ENCODE measurements at regions not wholly inside any gene's neighbourhood (a gene's known extent, or its start where the extent isn't known, plus 50 kb on each side); places are given as distances from the start of the nearest gene placed in this dataset.

DNA sequence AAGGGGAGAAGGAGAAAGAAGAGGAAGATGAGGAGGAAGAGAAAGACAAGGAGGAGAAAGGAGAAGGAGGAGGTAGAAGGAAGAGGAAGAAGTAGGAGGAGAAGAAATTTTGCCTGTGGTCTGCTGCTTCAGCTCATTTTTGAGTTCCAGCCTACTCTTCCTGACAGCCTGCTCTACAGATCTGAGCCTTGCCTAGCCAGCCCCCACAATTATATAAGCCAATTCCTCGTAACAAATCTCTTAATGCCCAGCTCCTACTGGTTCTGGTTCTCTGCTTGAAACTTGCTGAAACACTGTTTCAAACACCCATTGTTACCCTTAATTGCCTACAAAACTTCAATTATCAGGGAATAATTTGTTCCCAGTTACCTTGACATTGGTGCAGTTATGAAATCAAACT, 1014.2 kb upstream of the CELF4 start:
- TF ChIP-seq, protein P1, sequence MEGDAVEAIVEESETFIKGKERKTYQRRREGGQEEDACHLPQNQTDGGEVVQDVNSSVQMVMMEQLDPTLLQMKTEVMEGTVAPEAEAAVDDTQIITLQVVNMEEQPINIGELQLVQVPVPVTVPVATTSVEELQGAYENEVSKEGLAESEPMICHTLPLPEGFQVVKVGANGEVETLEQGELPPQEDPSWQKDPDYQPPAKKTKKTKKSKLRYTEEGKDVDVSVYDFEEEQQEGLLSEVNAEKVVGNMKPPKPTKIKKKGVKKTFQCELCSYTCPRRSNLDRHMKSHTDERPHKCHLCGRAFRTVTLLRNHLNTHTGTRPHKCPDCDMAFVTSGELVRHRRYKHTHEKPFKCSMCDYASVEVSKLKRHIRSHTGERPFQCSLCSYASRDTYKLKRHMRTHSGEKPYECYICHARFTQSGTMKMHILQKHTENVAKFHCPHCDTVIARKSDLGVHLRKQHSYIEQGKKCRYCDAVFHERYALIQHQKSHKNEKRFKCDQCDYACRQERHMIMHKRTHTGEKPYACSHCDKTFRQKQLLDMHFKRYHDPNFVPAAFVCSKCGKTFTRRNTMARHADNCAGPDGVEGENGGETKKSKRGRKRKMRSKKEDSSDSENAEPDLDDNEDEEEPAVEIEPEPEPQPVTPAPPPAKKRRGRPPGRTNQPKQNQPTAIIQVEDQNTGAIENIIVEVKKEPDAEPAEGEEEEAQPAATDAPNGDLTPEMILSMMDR (IDR thresholded peaks at IDR 0.05), result no peak
- no peaks in the 10 kb centered on the region for H3K9me3 ChIP-seq
- no peak overlapping the region for H3K27ac ChIP-seq
- no peaks in the 10 kb centered on the region for H3K27me3 ChIP-seq (ENCODE audit: low read depth)
- no peaks in the 10 kb centered on the region for H3K4me1 ChIP-seq
- no peak overlapping the region for H3K4me3 ChIP-seq
- DNase-seq (no peak), ATAC-seq (no peak)
- no peaks in the 10 kb centered on the region for H3K36me3 ChIP-seq
- intact Hi-C loops (cut with DNase I), result no loop called here

DNA sequence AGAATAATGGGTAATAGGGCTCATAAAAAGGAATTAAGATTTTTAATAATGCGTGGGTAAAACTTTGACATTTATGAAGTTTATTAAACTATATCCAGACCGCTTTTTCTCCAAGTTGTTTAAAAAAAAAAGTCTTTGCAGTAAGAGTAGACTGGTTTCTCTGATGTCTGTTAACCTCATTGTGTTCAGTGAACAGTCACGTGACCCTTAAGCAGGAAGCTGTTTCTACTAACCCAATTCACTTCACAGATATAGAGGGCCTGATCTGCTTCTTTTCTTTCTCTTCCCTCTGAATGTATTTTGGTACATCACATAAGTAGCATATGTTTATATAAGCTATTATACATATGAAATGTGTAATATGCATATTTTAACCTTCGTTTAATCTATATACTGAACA, 1011.3 kb upstream of the CELF4 start:
- TF ChIP-seq, protein P1 (IDR thresholded peaks at IDR 0.05), result no peak
- Histone ChIP-seq H3K27ac (no peak overlapping the region), H3K9me3 (no peaks in the 10 kb centered on the region), H3K27me3 (ENCODE audit: low read depth) (no peaks in the 10 kb centered on the region), H3K4me1 (no peaks in the 10 kb centered on the region), H3K4me3 (no peak overlapping the region), H3K36me3 (no peaks in the 10 kb centered on the region)
- intact Hi-C loops (cut with DNase I), result no loop called here
- DNase-seq, result no peak
- no peak for ATAC-seq

DNA sequence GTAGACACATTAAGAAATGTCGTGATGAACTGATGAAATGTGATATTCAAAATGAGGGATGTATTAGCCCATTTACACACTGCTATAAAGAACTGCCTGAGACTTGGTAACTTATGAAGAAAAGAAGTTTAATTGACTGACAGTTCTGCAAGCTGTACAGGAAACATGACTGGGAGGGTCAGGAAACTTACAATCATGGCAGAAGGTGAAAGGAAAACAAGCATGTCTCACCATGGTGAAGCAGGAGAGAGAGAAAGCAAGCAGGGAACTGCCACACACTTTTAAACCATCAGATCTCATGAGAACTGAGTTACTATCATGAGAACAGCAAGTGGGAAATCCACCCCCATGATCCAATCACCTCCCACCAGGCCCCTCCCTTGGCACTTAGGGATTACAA, 1010.8 kb upstream of the CELF4 start:
- intact Hi-C loops (cut with DNase I), result no loop called here
- DNase-seq (no peak), ATAC-seq (no peak)
- Histone ChIP-seq H3K27ac (no peak overlapping the region), H3K27me3 (ENCODE audit: low read depth) (no peaks in the 10 kb centered on the region), H3K4me3 (no peak overlapping the region), H3K4me1 (no peaks in the 10 kb centered on the region), H3K9me3 (no peaks in the 10 kb centered on the region), H3K36me3 (no peaks in the 10 kb centered on the region)
- TF ChIP-seq, protein P1 (IDR thresholded peaks at IDR 0.05), result no peak

DNA sequence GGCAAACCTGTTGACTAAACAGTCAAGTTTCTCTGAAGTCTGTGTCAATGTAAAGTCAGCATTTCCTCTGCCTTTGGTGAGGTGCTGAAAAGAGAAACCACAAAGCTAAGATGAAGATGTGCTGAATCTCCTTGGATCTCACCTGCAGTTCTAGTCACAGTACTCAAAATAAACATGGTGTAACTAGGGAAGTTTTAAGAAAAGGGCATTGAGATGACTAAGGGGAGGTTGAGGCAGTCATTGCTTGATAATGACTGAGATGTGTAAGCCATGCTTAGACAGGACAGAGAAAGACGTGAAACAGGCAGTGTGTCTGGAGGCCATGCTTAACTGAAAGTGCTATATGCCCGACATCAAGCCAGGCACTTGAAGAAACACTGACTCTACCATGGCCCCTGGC, 1010.0 kb upstream of the CELF4 start:
- DNase-seq, result no peak
- Histone ChIP-seq H3K27ac (no peak overlapping the region), H3K36me3 (no peaks in the 10 kb centered on the region), H3K4me1 (no peaks in the 10 kb centered on the region), H3K4me3 (no peak overlapping the region), H3K9me3 (no peaks in the 10 kb centered on the region), H3K27me3 (ENCODE audit: low read depth) (no peaks in the 10 kb centered on the region)
- TF ChIP-seq, protein P1 (IDR thresholded peaks at IDR 0.05), result no peak
- intact Hi-C loops (cut with DNase I), result no loop called here
- no peak for ATAC-seq

DNA sequence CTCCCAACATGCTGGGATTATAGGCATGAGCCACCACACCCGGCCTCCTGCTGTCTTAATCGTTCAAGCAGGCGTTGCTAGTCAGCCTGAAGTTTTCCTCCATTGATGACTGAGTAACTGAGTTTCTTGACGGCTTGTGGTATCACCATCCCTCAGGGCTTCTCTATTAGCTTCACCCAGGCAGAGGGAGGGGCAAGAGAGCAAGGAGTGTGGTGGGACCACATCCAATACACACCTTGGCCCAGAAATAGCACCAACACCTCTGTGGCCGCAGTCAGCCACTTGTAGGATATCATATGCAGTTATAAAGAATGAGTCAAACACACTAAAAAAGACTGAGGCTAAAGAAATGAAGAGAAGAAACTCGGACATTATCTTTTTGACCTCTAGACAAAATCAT, 1009.4 kb upstream of the CELF4 start:
- intact Hi-C loops (cut with DNase I), result no loop called here
- no peaks in the 10 kb centered on the region for H3K9me3 ChIP-seq
- no peak for DNase-seq

More for the DNA sequence above, 1009.4 kb upstream of the CELF4 start:
- H3K27me3 ChIP-seq (ENCODE audit: low read depth), result no peaks in the 10 kb centered on the region
- H3K4me1 ChIP-seq, result no peaks in the 10 kb centered on the region
- no peaks in the 10 kb centered on the region for H3K36me3 ChIP-seq
- TF ChIP-seq, protein P1 (IDR thresholded peaks at IDR 0.05), result no peak
- no peak overlapping the region for H3K27ac ChIP-seq
- ATAC-seq, result no peak
- no peak overlapping the region for H3K4me3 ChIP-seq
